GM23338 (cell line): ENCODE measurements at regions not wholly inside any gene's neighbourhood (a gene's known extent, or its start where the extent isn't known, plus 50 kb on each side); places are given as distances from the start of the nearest gene placed in this dataset.

Source experiments
- ATAC-seq: fragments of 200-7000 bp; cut with Tn5 transposase; 3 replicates; pipeline ENCODE4 v1.9.1; 2020
- DNase-seq: peaks from one replicate; pipeline ENCODE4 v3.0.0-alpha.2; 2015; ENCODE audit warnings: low spot score
- H2AFZ ChIP-seq: fragments of 200-600 bp; sonication (generic); 2 replicates; pipeline ENCODE4 v1.8.0; 2016; ENCODE audit warnings: antibody characterized with exemption, mild to moderate bottlenecking, moderate library complexity
- H3F3A ChIP-seq: fragments of 200-600 bp; sonication (generic); replicated peaks from 2 replicates; pipeline ENCODE4 v1.8.0; 2017; ENCODE audit warnings: antibody characterized with exemption, mixed run types, low read depth
- H3K27ac ChIP-seq: fragments of 200-600 bp; sonication (generic); 2 replicates; pipeline ENCODE4 v1.6.1; 2016; ENCODE audit warnings: low read depth
- H3K27me3 ChIP-seq: fragments of 200-600 bp; sonication (generic); 2 replicates; pipeline ENCODE4 v1.8.0; 2016; ENCODE audit warnings: mild to moderate bottlenecking, mixed run types, moderate library complexity; ENCODE audit not compliant: insufficient read depth
- H3K36me3 ChIP-seq: fragments of 200-600 bp; sonication (generic); 2 replicates; pipeline ENCODE4 v1.8.0; 2016; ENCODE audit warnings: mild to moderate bottlenecking; ENCODE audit not compliant: insufficient read depth
- H3K4me1 ChIP-seq: fragments of 200-600 bp; sonication (generic); 2 replicates; pipeline ENCODE4 v1.8.0; 2016; ENCODE audit warnings: mild to moderate bottlenecking, moderate library complexity; ENCODE audit not compliant: insufficient read depth
- H3K4me2 ChIP-seq: fragments of 200-600 bp; sonication (generic); 2 replicates; pipeline ENCODE4 v1.7.1; 2017; ENCODE audit warnings: mixed run types
- H3K4me3 ChIP-seq: fragments of 200-600 bp; sonication (generic); 2 replicates; pipeline ENCODE4 v1.6.1; 2016; ENCODE audit warnings: mixed run types
- H3K79me2 ChIP-seq: fragments of 200-600 bp; sonication (generic); replicated peaks from 2 replicates; pipeline ENCODE4 v1.8.0; 2017; ENCODE audit warnings: mild to moderate bottlenecking; ENCODE audit not compliant: insufficient read depth
- H3K9me2 ChIP-seq: fragments of 200-600 bp; sonication (generic); 2 replicates; pipeline ENCODE4 v1.8.0; 2017; ENCODE audit not compliant: insufficient read depth
- H4K20me1 ChIP-seq: fragments of 200-600 bp; sonication (generic); replicated peaks from 2 replicates; pipeline ENCODE4 v1.8.0; 2017; ENCODE audit warnings: mild to moderate bottlenecking; ENCODE audit not compliant: insufficient read depth
- H3K27ac Mint-ChIP-seq: 2 replicates; pipeline ENCODE4 v1.8.0; 2020; ENCODE audit warnings: inconsistent platforms, mild to moderate bottlenecking, moderate library complexity, mixed read lengths
- H3K27me3 Mint-ChIP-seq: 3 replicates; pipeline ENCODE4 v1.8.0; 2022; ENCODE audit warnings: low read depth, mild to moderate bottlenecking, moderate library complexity, mixed read lengths, inconsistent platforms; ENCODE audit not compliant: insufficient read depth, poor library complexity
- H3K36me3 Mint-ChIP-seq: 3 replicates; pipeline ENCODE4 v1.8.0; 2021; ENCODE audit warnings: low read depth, mild to moderate bottlenecking, inconsistent platforms, moderate library complexity, mixed read lengths
- H3K4me1 Mint-ChIP-seq: 3 replicates; pipeline ENCODE4 v1.8.0; 2020; ENCODE audit warnings: mild to moderate bottlenecking, inconsistent platforms, mixed read lengths
- H3K4me3 Mint-ChIP-seq: 3 replicates; pipeline ENCODE4 v1.8.0; 2021; ENCODE audit warnings: moderate library complexity, mild to moderate bottlenecking, inconsistent platforms, mixed read lengths
- H3K9me3 Mint-ChIP-seq: 3 replicates; pipeline ENCODE4 v1.8.0; 2020; ENCODE audit warnings: moderate library complexity, mild to moderate bottlenecking, inconsistent platforms, mixed read lengths
- CREB1 ChIP-seq: fragments of 250-450 bp; sonication (Bioruptor Pico); IDR thresholded peaks from 2 replicates; pipeline ENCODE4 v1.5.0; 2020; ENCODE audit warnings: low read depth, mild to moderate bottlenecking, moderate library complexity
- EZH2 ChIP-seq: fragments of 200-600 bp; sonication (generic); IDR thresholded peaks from one replicate; pipeline ENCODE4 v1.8.0; 2017; ENCODE audit warnings: antibody characterized with exemption, mild to moderate bottlenecking, low read depth; ENCODE audit not compliant: unreplicated experiment
- EZH2phosphoT487 ChIP-seq: fragments of 200-600 bp; sonication (generic); IDR thresholded peaks from one replicate; pipeline ENCODE4 v1.8.1; 2018; ENCODE audit warnings: antibody characterized with exemption; ENCODE audit not compliant: unreplicated experiment
- JUNB ChIP-seq: IDR thresholded peaks from one replicate; pipeline ENCODE4 v1.6.1; 2016; ENCODE audit warnings: antibody characterized with exemption; ENCODE audit not compliant: unreplicated experiment
- NANOG ChIP-seq: IDR thresholded peaks from 2 replicates; pipeline ENCODE4 v1.6.1; 2016; ENCODE audit warnings: antibody characterized with exemption, borderline replicate concordance
- POLR2AphosphoS5 ChIP-seq: IDR thresholded peaks from 2 replicates; pipeline ENCODE4 v1.6.1; 2016; ENCODE audit warnings: antibody characterized with exemption, low read depth
- STAT1 ChIP-seq: IDR thresholded peaks from one replicate; pipeline ENCODE4 v1.6.1; 2016; ENCODE audit warnings: antibody characterized with exemption; ENCODE audit not compliant: unreplicated experiment
- ZNF114 ChIP-seq: fragments of 250-450 bp; sonication (Bioruptor Pico); IDR thresholded peaks from 2 replicates; pipeline ENCODE4 v1.5.0; 2020; ENCODE audit warnings: mild to moderate bottlenecking, moderate library complexity
- ZNF331 ChIP-seq: fragments of 250-450 bp; sonication (Bioruptor Pico); IDR thresholded peaks from 2 replicates; pipeline ENCODE4 v1.5.0; 2020; ENCODE audit warnings: low read depth, mild to moderate bottlenecking, moderate library complexity
- TF ChIP-seq, protein P1 (sequence below): fragments of 250-450 bp; sonication (Bioruptor Pico); IDR thresholded peaks from 2 replicates; pipeline ENCODE4 v1.5.0; 2020; ENCODE audit warnings: mild to moderate bottlenecking, moderate library complexity
- TF ChIP-seq, protein P2 (sequence below): IDR thresholded peaks from 2 replicates; pipeline ENCODE4 v1.6.1; 2016; ENCODE audit warnings: antibody characterized with exemption
- TF ChIP-seq, protein P3 (sequence below), 2 experiments: fragments of 200-600 bp in 1 of 2; sonication (generic) in 1 of 2; conservative IDR thresholded peaks; 2 replicates each; pipeline versions ENCODE4 v1.5.1 to v1.6.1; 2016 to 2017; ENCODE audit warnings: antibody characterized with exemption in 2 of 2, low read depth in 2 of 2, mild to moderate bottlenecking in 2 of 2, moderate library complexity in 1 of 2
- TF ChIP-seq, protein P4 (sequence below): IDR thresholded peaks from one replicate; pipeline ENCODE4 v1.6.1; 2018; ENCODE audit warnings: antibody characterized with exemption; ENCODE audit not compliant: unreplicated experiment

DNA sequence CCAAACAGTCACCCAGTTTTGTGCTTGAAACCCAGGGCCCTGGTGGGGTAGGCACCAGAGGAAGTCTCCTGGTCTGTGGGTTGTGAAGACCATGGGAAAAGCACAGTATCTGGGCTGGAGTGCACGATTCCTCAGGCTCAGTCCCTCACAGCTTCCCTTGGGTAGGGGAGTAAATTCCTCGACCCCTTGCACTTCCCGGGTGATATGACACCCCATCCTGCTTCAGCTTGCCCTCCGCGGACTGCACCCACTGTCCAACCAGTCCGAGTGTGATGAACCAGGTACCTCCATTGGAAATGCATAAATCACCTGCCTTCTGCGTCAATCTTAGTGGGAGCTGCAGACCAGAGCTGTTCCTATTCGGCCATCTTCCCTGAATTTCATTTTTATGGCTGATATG is 133.9 kb upstream of the KCTD3 start:
- H3K4me1 Mint-ChIP-seq: peaks cover 6% of the 10 kb centered on the region; the same call in 2 of the 3 replicates
- Histone ChIP-seq H3K27me3 (no peaks in the 10 kb centered on the region), H3K36me3 (no peaks in the 10 kb centered on the region), H3K9me2 (no peaks in the 10 kb centered on the region; the same call in 1 of the 2 replicates), H3K4me2 (no peak overlapping the region), H3K4me3 (no peak overlapping the region), H3F3A (no peaks in the 10 kb centered on the region), H2AFZ (peak overlapping the region; percentile 87), H3K79me2 (no peaks in the 10 kb centered on the region), H3K27ac (no peak overlapping the region), H4K20me1 (no peaks in the 10 kb centered on the region), H3K4me1 (no peaks in the 10 kb centered on the region)
- H3K27ac Mint-ChIP-seq: peak overlapping the region; percentile 68; the same call in 1 of the 2 replicates
- no peak for ATAC-seq
- TF ChIP-seq EZH2 (no peak), EZH2phosphoT487 (no peak), JUNB (no peak), ZNF331 (CRISPR knock-in tag) (no peak), CREB1 (no peak), STAT1 (no peak), ZNF114 (no peak), POLR2AphosphoS5 (no peak), NANOG (no peak)
- TF ChIP-seq, protein P1, sequence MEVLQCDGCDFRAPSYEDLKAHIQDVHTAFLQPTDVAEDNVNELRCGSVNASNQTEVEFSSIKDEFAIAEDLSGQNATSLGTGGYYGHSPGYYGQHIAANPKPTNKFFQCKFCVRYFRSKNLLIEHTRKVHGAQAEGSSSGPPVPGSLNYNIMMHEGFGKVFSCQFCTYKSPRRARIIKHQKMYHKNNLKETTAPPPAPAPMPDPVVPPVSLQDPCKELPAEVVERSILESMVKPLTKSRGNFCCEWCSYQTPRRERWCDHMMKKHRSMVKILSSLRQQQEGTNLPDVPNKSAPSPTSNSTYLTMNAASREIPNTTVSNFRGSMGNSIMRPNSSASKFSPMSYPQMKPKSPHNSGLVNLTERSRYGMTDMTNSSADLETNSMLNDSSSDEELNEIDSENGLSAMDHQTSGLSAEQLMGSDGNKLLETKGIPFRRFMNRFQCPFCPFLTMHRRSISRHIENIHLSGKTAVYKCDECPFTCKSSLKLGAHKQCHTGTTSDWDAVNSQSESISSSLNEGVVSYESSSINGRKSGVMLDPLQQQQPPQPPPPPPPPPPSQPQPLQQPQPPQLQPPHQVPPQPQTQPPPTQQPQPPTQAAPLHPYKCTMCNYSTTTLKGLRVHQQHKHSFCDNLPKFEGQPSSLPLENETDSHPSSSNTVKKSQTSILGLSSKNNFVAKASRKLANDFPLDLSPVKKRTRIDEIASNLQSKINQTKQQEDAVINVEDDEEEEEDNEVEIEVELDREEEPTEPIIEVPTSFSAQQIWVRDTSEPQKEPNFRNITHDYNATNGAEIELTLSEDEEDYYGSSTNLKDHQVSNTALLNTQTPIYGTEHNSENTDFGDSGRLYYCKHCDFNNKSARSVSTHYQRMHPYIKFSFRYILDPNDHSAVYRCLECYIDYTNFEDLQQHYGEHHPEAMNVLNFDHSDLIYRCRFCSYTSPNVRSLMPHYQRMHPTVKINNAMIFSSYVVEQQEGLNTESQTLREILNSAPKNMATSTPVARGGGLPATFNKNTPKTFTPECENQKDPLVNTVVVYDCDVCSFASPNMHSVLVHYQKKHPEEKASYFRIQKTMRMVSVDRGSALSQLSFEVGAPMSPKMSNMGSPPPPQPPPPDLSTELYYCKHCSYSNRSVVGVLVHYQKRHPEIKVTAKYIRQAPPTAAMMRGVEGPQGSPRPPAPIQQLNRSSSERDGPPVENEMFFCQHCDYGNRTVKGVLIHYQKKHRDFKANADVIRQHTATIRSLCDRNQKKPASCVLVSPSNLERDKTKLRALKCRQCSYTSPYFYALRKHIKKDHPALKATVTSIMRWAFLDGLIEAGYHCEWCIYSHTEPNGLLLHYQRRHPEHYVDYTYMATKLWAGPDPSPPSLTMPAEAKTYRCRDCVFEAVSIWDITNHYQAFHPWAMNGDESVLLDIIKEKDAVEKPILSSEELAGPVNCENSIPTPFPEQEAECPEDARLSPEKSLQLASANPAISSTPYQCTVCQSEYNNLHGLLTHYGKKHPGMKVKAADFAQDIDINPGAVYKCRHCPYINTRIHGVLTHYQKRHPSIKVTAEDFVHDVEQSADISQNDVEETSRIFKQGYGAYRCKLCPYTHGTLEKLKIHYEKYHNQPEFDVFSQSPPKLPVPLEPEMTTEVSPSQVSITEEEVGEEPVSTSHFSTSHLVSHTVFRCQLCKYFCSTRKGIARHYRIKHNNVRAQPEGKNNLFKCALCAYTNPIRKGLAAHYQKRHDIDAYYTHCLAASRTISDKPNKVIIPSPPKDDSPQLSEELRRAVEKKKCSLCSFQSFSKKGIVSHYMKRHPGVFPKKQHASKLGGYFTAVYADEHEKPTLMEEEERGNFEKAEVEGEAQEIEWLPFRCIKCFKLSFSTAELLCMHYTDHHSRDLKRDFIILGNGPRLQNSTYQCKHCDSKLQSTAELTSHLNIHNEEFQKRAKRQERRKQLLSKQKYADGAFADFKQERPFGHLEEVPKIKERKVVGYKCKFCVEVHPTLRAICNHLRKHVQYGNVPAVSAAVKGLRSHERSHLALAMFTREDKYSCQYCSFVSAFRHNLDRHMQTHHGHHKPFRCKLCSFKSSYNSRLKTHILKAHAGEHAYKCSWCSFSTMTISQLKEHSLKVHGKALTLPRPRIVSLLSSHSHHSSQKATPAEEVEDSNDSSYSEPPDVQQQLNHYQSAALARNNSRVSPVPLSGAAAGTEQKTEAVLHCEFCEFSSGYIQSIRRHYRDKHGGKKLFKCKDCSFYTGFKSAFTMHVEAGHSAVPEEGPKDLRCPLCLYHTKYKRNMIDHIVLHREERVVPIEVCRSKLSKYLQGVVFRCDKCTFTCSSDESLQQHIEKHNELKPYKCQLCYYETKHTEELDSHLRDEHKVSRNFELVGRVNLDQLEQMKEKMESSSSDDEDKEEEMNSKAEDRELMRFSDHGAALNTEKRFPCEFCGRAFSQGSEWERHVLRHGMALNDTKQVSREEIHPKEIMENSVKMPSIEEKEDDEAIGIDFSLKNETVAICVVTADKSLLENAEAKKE (CRISPR knock-in tag): no peak
- TF ChIP-seq, protein P2, sequence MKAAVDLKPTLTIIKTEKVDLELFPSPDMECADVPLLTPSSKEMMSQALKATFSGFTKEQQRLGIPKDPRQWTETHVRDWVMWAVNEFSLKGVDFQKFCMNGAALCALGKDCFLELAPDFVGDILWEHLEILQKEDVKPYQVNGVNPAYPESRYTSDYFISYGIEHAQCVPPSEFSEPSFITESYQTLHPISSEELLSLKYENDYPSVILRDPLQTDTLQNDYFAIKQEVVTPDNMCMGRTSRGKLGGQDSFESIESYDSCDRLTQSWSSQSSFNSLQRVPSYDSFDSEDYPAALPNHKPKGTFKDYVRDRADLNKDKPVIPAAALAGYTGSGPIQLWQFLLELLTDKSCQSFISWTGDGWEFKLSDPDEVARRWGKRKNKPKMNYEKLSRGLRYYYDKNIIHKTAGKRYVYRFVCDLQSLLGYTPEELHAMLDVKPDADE: no peak
- TF ChIP-seq, protein P3, sequence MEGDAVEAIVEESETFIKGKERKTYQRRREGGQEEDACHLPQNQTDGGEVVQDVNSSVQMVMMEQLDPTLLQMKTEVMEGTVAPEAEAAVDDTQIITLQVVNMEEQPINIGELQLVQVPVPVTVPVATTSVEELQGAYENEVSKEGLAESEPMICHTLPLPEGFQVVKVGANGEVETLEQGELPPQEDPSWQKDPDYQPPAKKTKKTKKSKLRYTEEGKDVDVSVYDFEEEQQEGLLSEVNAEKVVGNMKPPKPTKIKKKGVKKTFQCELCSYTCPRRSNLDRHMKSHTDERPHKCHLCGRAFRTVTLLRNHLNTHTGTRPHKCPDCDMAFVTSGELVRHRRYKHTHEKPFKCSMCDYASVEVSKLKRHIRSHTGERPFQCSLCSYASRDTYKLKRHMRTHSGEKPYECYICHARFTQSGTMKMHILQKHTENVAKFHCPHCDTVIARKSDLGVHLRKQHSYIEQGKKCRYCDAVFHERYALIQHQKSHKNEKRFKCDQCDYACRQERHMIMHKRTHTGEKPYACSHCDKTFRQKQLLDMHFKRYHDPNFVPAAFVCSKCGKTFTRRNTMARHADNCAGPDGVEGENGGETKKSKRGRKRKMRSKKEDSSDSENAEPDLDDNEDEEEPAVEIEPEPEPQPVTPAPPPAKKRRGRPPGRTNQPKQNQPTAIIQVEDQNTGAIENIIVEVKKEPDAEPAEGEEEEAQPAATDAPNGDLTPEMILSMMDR (conservative IDR thresholded peaks at IDR 0.05; ENCODE audit: low read depth in 2 of 2): no peak
- TF ChIP-seq, protein P4, sequence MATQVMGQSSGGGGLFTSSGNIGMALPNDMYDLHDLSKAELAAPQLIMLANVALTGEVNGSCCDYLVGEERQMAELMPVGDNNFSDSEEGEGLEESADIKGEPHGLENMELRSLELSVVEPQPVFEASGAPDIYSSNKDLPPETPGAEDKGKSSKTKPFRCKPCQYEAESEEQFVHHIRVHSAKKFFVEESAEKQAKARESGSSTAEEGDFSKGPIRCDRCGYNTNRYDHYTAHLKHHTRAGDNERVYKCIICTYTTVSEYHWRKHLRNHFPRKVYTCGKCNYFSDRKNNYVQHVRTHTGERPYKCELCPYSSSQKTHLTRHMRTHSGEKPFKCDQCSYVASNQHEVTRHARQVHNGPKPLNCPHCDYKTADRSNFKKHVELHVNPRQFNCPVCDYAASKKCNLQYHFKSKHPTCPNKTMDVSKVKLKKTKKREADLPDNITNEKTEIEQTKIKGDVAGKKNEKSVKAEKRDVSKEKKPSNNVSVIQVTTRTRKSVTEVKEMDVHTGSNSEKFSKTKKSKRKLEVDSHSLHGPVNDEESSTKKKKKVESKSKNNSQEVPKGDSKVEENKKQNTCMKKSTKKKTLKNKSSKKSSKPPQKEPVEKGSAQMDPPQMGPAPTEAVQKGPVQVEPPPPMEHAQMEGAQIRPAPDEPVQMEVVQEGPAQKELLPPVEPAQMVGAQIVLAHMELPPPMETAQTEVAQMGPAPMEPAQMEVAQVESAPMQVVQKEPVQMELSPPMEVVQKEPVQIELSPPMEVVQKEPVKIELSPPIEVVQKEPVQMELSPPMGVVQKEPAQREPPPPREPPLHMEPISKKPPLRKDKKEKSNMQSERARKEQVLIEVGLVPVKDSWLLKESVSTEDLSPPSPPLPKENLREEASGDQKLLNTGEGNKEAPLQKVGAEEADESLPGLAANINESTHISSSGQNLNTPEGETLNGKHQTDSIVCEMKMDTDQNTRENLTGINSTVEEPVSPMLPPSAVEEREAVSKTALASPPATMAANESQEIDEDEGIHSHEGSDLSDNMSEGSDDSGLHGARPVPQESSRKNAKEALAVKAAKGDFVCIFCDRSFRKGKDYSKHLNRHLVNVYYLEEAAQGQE: no peak
- no peak for DNase-seq
- H3K9me3 Mint-ChIP-seq: peaks cover 6% of the 10 kb centered on the region; the same call in 2 of the 3 replicates
- no peak overlapping the region for H3K4me3 Mint-ChIP-seq
- H3K36me3 Mint-ChIP-seq: no peaks in the 10 kb centered on the region
- H3K27me3 Mint-ChIP-seq: peaks cover 2% of the 10 kb centered on the region
